GM23338 (cell line): ENCODE measurements at regions not wholly inside any gene's neighbourhood (a gene's known extent, or its start where the extent isn't known, plus 50 kb on each side); places are given as distances from the start of the nearest gene placed in this dataset.

ENCODE experiments used
- ATAC-seq: fragments of 200-7000 bp; cut with Tn5 transposase; 3 replicates; pipeline ENCODE4 v1.9.1; 2020
- DNase-seq: peaks from one replicate; pipeline ENCODE4 v3.0.0-alpha.2; 2015; ENCODE audit warnings: low spot score
- H2AFZ ChIP-seq: fragments of 200-600 bp; sonication (generic); 2 replicates; pipeline ENCODE4 v1.8.0; 2016; ENCODE audit warnings: antibody characterized with exemption, mild to moderate bottlenecking, moderate library complexity
- H3F3A ChIP-seq: fragments of 200-600 bp; sonication (generic); replicated peaks from 2 replicates; pipeline ENCODE4 v1.8.0; 2017; ENCODE audit warnings: antibody characterized with exemption, mixed run types, low read depth
- H3K27ac ChIP-seq: fragments of 200-600 bp; sonication (generic); 2 replicates; pipeline ENCODE4 v1.6.1; 2016; ENCODE audit warnings: low read depth
- H3K27me3 ChIP-seq: fragments of 200-600 bp; sonication (generic); 2 replicates; pipeline ENCODE4 v1.8.0; 2016; ENCODE audit warnings: mild to moderate bottlenecking, mixed run types, moderate library complexity; ENCODE audit not compliant: insufficient read depth
- H3K36me3 ChIP-seq: fragments of 200-600 bp; sonication (generic); 2 replicates; pipeline ENCODE4 v1.8.0; 2016; ENCODE audit warnings: mild to moderate bottlenecking; ENCODE audit not compliant: insufficient read depth
- H3K4me1 ChIP-seq: fragments of 200-600 bp; sonication (generic); 2 replicates; pipeline ENCODE4 v1.8.0; 2016; ENCODE audit warnings: mild to moderate bottlenecking, moderate library complexity; ENCODE audit not compliant: insufficient read depth
- H3K4me2 ChIP-seq: fragments of 200-600 bp; sonication (generic); 2 replicates; pipeline ENCODE4 v1.7.1; 2017; ENCODE audit warnings: mixed run types
- H3K4me3 ChIP-seq: fragments of 200-600 bp; sonication (generic); 2 replicates; pipeline ENCODE4 v1.6.1; 2016; ENCODE audit warnings: mixed run types
- H3K79me2 ChIP-seq: fragments of 200-600 bp; sonication (generic); replicated peaks from 2 replicates; pipeline ENCODE4 v1.8.0; 2017; ENCODE audit warnings: mild to moderate bottlenecking; ENCODE audit not compliant: insufficient read depth
- H3K9me2 ChIP-seq: fragments of 200-600 bp; sonication (generic); 2 replicates; pipeline ENCODE4 v1.8.0; 2017; ENCODE audit not compliant: insufficient read depth
- H4K20me1 ChIP-seq: fragments of 200-600 bp; sonication (generic); replicated peaks from 2 replicates; pipeline ENCODE4 v1.8.0; 2017; ENCODE audit warnings: mild to moderate bottlenecking; ENCODE audit not compliant: insufficient read depth
- H3K27ac Mint-ChIP-seq: 2 replicates; pipeline ENCODE4 v1.8.0; 2020; ENCODE audit warnings: inconsistent platforms, mild to moderate bottlenecking, moderate library complexity, mixed read lengths
- H3K27me3 Mint-ChIP-seq: 3 replicates; pipeline ENCODE4 v1.8.0; 2022; ENCODE audit warnings: low read depth, mild to moderate bottlenecking, moderate library complexity, mixed read lengths, inconsistent platforms; ENCODE audit not compliant: insufficient read depth, poor library complexity
- H3K36me3 Mint-ChIP-seq: 3 replicates; pipeline ENCODE4 v1.8.0; 2021; ENCODE audit warnings: low read depth, mild to moderate bottlenecking, inconsistent platforms, moderate library complexity, mixed read lengths
- H3K4me1 Mint-ChIP-seq: 3 replicates; pipeline ENCODE4 v1.8.0; 2020; ENCODE audit warnings: mild to moderate bottlenecking, inconsistent platforms, mixed read lengths
- H3K4me3 Mint-ChIP-seq: 3 replicates; pipeline ENCODE4 v1.8.0; 2021; ENCODE audit warnings: moderate library complexity, mild to moderate bottlenecking, inconsistent platforms, mixed read lengths
- H3K9me3 Mint-ChIP-seq: 3 replicates; pipeline ENCODE4 v1.8.0; 2020; ENCODE audit warnings: moderate library complexity, mild to moderate bottlenecking, inconsistent platforms, mixed read lengths
- CREB1 ChIP-seq: fragments of 250-450 bp; sonication (Bioruptor Pico); IDR thresholded peaks from 2 replicates; pipeline ENCODE4 v1.5.0; 2020; ENCODE audit warnings: low read depth, mild to moderate bottlenecking, moderate library complexity
- EZH2 ChIP-seq: fragments of 200-600 bp; sonication (generic); IDR thresholded peaks from one replicate; pipeline ENCODE4 v1.8.0; 2017; ENCODE audit warnings: antibody characterized with exemption, mild to moderate bottlenecking, low read depth; ENCODE audit not compliant: unreplicated experiment
- EZH2phosphoT487 ChIP-seq: fragments of 200-600 bp; sonication (generic); IDR thresholded peaks from one replicate; pipeline ENCODE4 v1.8.1; 2018; ENCODE audit warnings: antibody characterized with exemption; ENCODE audit not compliant: unreplicated experiment
- JUNB ChIP-seq: IDR thresholded peaks from one replicate; pipeline ENCODE4 v1.6.1; 2016; ENCODE audit warnings: antibody characterized with exemption; ENCODE audit not compliant: unreplicated experiment
- STAT1 ChIP-seq: IDR thresholded peaks from one replicate; pipeline ENCODE4 v1.6.1; 2016; ENCODE audit warnings: antibody characterized with exemption; ENCODE audit not compliant: unreplicated experiment
- ZNF114 ChIP-seq: fragments of 250-450 bp; sonication (Bioruptor Pico); IDR thresholded peaks from 2 replicates; pipeline ENCODE4 v1.5.0; 2020; ENCODE audit warnings: mild to moderate bottlenecking, moderate library complexity
- ZNF331 ChIP-seq: fragments of 250-450 bp; sonication (Bioruptor Pico); IDR thresholded peaks from 2 replicates; pipeline ENCODE4 v1.5.0; 2020; ENCODE audit warnings: low read depth, mild to moderate bottlenecking, moderate library complexity
- TF ChIP-seq, protein P1 (sequence below), 2 experiments: fragments of 200-600 bp in 1 of 2; sonication (generic) in 1 of 2; conservative IDR thresholded peaks; 2 replicates each; pipeline versions ENCODE4 v1.5.1 to v1.6.1; 2016 to 2017; ENCODE audit warnings: antibody characterized with exemption in 2 of 2, low read depth in 2 of 2, mild to moderate bottlenecking in 2 of 2, moderate library complexity in 1 of 2
- TF ChIP-seq, protein P2 (sequence below): fragments of 250-450 bp; sonication (Bioruptor Pico); IDR thresholded peaks from 2 replicates; pipeline ENCODE4 v1.5.0; 2020; ENCODE audit warnings: mild to moderate bottlenecking, moderate library complexity
- TF ChIP-seq, protein P3 (sequence below): IDR thresholded peaks from 2 replicates; pipeline ENCODE4 v1.6.1; 2016; ENCODE audit warnings: antibody characterized with exemption

DNA sequence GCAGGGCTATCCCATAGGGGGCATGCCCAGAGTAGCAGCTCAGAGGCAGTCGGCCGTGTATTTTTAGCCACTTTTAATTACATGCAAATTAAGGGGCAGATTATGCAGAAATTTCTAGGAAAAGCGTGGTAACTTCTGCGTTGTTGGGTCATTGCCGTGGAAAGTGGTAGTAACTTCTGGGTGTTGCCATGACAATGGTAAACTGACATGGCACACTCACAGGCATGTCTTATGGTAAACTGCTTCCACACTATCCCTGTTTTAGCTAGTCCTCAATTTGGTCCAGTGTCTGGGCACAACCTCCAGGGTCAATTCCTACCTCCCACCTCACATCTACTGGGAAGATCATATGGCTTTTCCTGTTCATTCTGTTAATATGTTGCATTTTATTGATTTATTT is 428.9 kb upstream of the FANCL start:
- Histone ChIP-seq H3K4me2 (no peak overlapping the region), H3K4me1 (no peaks in the 10 kb centered on the region), H3K27me3 (no peaks in the 10 kb centered on the region), H3K36me3 (no peaks in the 10 kb centered on the region), H3K27ac (no peak overlapping the region), H4K20me1 (no peaks in the 10 kb centered on the region), H3K4me3 (no peak overlapping the region), H3K79me2 (no peaks in the 10 kb centered on the region), H3K9me2 (no peaks in the 10 kb centered on the region), H3F3A (no peaks in the 10 kb centered on the region), H2AFZ (no peak overlapping the region)
- no peaks in the 10 kb centered on the region for H3K27me3 Mint-ChIP-seq
- H3K36me3 Mint-ChIP-seq = peaks cover 2% of the 10 kb centered on the region; the same call in 1 of the 3 replicates
- no peak for ATAC-seq
- TF ChIP-seq, protein P1, sequence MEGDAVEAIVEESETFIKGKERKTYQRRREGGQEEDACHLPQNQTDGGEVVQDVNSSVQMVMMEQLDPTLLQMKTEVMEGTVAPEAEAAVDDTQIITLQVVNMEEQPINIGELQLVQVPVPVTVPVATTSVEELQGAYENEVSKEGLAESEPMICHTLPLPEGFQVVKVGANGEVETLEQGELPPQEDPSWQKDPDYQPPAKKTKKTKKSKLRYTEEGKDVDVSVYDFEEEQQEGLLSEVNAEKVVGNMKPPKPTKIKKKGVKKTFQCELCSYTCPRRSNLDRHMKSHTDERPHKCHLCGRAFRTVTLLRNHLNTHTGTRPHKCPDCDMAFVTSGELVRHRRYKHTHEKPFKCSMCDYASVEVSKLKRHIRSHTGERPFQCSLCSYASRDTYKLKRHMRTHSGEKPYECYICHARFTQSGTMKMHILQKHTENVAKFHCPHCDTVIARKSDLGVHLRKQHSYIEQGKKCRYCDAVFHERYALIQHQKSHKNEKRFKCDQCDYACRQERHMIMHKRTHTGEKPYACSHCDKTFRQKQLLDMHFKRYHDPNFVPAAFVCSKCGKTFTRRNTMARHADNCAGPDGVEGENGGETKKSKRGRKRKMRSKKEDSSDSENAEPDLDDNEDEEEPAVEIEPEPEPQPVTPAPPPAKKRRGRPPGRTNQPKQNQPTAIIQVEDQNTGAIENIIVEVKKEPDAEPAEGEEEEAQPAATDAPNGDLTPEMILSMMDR (conservative IDR thresholded peaks at IDR 0.05; ENCODE audit: low read depth in 2 of 2) = no peak
- TF ChIP-seq EZH2 (no peak), ZNF331 (CRISPR knock-in tag) (no peak), JUNB (no peak), STAT1 (no peak)
- no peak overlapping the region for H3K27ac Mint-ChIP-seq
- H3K9me3 Mint-ChIP-seq = peaks cover 2% of the 10 kb centered on the region; the same call in 1 of the 3 replicates
- DNase-seq = no peak
- no peaks in the 10 kb centered on the region for H3K4me1 Mint-ChIP-seq
- H3K4me3 Mint-ChIP-seq = no peak overlapping the region

DNA sequence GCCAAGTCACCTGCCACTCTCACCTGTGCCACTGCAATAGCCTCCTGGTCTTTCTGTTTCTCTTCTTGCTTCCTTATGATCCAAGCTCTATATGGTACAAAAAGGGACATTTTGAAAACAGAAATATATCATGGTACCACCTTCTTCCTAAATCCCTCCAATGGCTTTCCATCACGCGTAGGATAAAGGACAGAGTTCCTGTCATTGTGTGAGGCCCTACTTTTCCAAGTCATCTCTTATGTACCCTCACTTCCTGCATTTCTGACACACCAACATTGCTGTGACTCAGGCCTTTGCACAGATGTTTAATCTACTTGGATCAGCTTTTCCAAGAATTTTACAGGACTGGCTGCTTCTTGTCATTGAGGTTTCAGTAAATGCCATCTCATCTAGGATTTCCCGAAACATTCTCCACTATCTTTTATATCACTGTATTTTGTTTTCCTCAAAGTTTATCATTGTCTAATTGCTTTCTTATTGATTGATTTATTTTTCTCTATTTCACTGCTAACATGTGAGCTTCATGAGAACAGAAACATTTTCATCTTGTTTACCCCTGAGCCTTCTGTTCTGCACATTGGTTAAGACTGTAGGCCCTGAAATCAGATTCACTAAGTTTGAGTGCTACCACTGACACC is 426.1 kb upstream of the FANCL start:
- Histone ChIP-seq H3F3A (no peaks in the 10 kb centered on the region), H4K20me1 (no peaks in the 10 kb centered on the region), H3K79me2 (no peaks in the 10 kb centered on the region), H3K4me1 (no peaks in the 10 kb centered on the region), H2AFZ (no peak overlapping the region), H3K4me3 (no peak overlapping the region), H3K27ac (no peak overlapping the region), H3K9me2 (no peaks in the 10 kb centered on the region), H3K4me2 (no peak overlapping the region), H3K27me3 (no peaks in the 10 kb centered on the region), H3K36me3 (no peaks in the 10 kb centered on the region)
- Mint-ChIP-seq H3K27me3 (no peaks in the 10 kb centered on the region), H3K36me3 (peaks cover 2% of the 10 kb centered on the region; the same call in 1 of the 3 replicates), H3K4me1 (no peaks in the 10 kb centered on the region), H3K4me3 (no peak overlapping the region), H3K27ac (no peak overlapping the region), H3K9me3 (peaks cover 2% of the 10 kb centered on the region; the same call in 1 of the 3 replicates)
- DNase-seq (no peak), ATAC-seq (no peak)
- TF ChIP-seq CREB1 (CRISPR knock-in tag) = no peak
- TF ChIP-seq, protein P2, sequence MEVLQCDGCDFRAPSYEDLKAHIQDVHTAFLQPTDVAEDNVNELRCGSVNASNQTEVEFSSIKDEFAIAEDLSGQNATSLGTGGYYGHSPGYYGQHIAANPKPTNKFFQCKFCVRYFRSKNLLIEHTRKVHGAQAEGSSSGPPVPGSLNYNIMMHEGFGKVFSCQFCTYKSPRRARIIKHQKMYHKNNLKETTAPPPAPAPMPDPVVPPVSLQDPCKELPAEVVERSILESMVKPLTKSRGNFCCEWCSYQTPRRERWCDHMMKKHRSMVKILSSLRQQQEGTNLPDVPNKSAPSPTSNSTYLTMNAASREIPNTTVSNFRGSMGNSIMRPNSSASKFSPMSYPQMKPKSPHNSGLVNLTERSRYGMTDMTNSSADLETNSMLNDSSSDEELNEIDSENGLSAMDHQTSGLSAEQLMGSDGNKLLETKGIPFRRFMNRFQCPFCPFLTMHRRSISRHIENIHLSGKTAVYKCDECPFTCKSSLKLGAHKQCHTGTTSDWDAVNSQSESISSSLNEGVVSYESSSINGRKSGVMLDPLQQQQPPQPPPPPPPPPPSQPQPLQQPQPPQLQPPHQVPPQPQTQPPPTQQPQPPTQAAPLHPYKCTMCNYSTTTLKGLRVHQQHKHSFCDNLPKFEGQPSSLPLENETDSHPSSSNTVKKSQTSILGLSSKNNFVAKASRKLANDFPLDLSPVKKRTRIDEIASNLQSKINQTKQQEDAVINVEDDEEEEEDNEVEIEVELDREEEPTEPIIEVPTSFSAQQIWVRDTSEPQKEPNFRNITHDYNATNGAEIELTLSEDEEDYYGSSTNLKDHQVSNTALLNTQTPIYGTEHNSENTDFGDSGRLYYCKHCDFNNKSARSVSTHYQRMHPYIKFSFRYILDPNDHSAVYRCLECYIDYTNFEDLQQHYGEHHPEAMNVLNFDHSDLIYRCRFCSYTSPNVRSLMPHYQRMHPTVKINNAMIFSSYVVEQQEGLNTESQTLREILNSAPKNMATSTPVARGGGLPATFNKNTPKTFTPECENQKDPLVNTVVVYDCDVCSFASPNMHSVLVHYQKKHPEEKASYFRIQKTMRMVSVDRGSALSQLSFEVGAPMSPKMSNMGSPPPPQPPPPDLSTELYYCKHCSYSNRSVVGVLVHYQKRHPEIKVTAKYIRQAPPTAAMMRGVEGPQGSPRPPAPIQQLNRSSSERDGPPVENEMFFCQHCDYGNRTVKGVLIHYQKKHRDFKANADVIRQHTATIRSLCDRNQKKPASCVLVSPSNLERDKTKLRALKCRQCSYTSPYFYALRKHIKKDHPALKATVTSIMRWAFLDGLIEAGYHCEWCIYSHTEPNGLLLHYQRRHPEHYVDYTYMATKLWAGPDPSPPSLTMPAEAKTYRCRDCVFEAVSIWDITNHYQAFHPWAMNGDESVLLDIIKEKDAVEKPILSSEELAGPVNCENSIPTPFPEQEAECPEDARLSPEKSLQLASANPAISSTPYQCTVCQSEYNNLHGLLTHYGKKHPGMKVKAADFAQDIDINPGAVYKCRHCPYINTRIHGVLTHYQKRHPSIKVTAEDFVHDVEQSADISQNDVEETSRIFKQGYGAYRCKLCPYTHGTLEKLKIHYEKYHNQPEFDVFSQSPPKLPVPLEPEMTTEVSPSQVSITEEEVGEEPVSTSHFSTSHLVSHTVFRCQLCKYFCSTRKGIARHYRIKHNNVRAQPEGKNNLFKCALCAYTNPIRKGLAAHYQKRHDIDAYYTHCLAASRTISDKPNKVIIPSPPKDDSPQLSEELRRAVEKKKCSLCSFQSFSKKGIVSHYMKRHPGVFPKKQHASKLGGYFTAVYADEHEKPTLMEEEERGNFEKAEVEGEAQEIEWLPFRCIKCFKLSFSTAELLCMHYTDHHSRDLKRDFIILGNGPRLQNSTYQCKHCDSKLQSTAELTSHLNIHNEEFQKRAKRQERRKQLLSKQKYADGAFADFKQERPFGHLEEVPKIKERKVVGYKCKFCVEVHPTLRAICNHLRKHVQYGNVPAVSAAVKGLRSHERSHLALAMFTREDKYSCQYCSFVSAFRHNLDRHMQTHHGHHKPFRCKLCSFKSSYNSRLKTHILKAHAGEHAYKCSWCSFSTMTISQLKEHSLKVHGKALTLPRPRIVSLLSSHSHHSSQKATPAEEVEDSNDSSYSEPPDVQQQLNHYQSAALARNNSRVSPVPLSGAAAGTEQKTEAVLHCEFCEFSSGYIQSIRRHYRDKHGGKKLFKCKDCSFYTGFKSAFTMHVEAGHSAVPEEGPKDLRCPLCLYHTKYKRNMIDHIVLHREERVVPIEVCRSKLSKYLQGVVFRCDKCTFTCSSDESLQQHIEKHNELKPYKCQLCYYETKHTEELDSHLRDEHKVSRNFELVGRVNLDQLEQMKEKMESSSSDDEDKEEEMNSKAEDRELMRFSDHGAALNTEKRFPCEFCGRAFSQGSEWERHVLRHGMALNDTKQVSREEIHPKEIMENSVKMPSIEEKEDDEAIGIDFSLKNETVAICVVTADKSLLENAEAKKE (CRISPR knock-in tag) = no peak
- no peak for TF ChIP-seq STAT1
- TF ChIP-seq, protein P3, sequence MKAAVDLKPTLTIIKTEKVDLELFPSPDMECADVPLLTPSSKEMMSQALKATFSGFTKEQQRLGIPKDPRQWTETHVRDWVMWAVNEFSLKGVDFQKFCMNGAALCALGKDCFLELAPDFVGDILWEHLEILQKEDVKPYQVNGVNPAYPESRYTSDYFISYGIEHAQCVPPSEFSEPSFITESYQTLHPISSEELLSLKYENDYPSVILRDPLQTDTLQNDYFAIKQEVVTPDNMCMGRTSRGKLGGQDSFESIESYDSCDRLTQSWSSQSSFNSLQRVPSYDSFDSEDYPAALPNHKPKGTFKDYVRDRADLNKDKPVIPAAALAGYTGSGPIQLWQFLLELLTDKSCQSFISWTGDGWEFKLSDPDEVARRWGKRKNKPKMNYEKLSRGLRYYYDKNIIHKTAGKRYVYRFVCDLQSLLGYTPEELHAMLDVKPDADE = no peak
- TF ChIP-seq EZH2phosphoT487 = no peak
- TF ChIP-seq, protein P1 (conservative IDR thresholded peaks at IDR 0.05; ENCODE audit: low read depth in 2 of 2) = no peak
- no peak for TF ChIP-seq JUNB
- no peak for TF ChIP-seq ZNF114 (CRISPR knock-in tag)
